Activated T-cell treated with anti-CD3 and anti-CD28 coated beads for 48 hours (primary cell): ENCODE measurements at regions not wholly inside any gene's neighbourhood (a gene's known extent, or its start where the extent isn't known, plus 50 kb on each side); places are given as distances from the start of the nearest gene placed in this dataset.

Experiments
- DNase-seq: peaks from one replicate; pipeline ENCODE4 v3.0.0-alpha.2; 2020; ENCODE audit warnings: low read depth

- DNase-seq, result no peak
Measured at GRCh38 chr6:156725712-156726111, 51.5 kb upstream of the ARID1B start.

- no peak for DNase-seq
Measured at GRCh38 chr6:156720691-156721685, 56.2 kb upstream of the ARID1B start.

GRCh38 chr6:156719720-156720563 is 57.2 kb upstream of the ARID1B start:
- DNase-seq, result peak; percentile 64

- no peak for DNase-seq
Measured at GRCh38 chr6:156719395-156719719, 57.8 kb upstream of the ARID1B start.

GRCh38 chr6:156718647-156719394 is 58.4 kb upstream of the ARID1B start:
- no peak for DNase-seq

GRCh38 chr6:156717542-156717941 is 59.6 kb upstream of the ARID1B start:
- no peak for DNase-seq

GRCh38 chr6:156715839-156716238 is 61.3 kb upstream of the ARID1B start:
- no peak for DNase-seq

- DNase-seq, result no peak
Measured at GRCh38 chr6:156713548-156713947, 63.6 kb upstream of the ARID1B start.

GRCh38 chr6:156710479-156710878 is 66.7 kb upstream of the ARID1B start:
- DNase-seq, result no peak

- no peak for DNase-seq
Measured at GRCh38 chr6:156707818-156708217, 69.4 kb upstream of the ARID1B start.

GRCh38 chr6:156703719-156704118 is 73.5 kb upstream of the ARID1B start:
- DNase-seq, result no peak

GRCh38 chr6:156701966-156702365 is 75.2 kb upstream of the ARID1B start:
- DNase-seq, result no peak

GRCh38 chr6:156700440-156701057 is 76.6 kb upstream of the ARID1B start:
- DNase-seq, result no peak

GRCh38 chr6:156699935-156700334 is 77.2 kb upstream of the ARID1B start:
- DNase-seq, result no peak

GRCh38 chr6:156699017-156699421 is 78.2 kb upstream of the ARID1B start:
- DNase-seq, result no peak

- no peak for DNase-seq
Measured at GRCh38 chr6:156698239-156699016, 78.8 kb upstream of the ARID1B start.

GRCh38 chr6:156697225-156697830 is 79.8 kb upstream of the ARID1B start:
- no peak for DNase-seq

- no peak for DNase-seq
Measured at GRCh38 chr6:156695742-156696141, 81.4 kb upstream of the ARID1B start.

- no peak for DNase-seq
Measured at GRCh38 chr6:156694679-156695078, 82.5 kb upstream of the ARID1B start.

GRCh38 chr6:156691018-156691417 is 86.2 kb upstream of the ARID1B start:
- DNase-seq, result no peak

GRCh38 chr6:156689656-156690055 is 87.5 kb upstream of the ARID1B start:
- DNase-seq, result no peak
